Right hindlimb (tissue), 1 donor: ENCODE measurements at regions not wholly inside any gene's neighbourhood (a gene's known extent, or its start where the extent isn't known, plus 50 kb on each side); places are given as distances from the start of the nearest gene placed in this dataset.

Experiments used
- DNase-seq: peaks from one replicate; pipeline ENCODE4 v3.0.0-alpha.2; 2018

DNA sequence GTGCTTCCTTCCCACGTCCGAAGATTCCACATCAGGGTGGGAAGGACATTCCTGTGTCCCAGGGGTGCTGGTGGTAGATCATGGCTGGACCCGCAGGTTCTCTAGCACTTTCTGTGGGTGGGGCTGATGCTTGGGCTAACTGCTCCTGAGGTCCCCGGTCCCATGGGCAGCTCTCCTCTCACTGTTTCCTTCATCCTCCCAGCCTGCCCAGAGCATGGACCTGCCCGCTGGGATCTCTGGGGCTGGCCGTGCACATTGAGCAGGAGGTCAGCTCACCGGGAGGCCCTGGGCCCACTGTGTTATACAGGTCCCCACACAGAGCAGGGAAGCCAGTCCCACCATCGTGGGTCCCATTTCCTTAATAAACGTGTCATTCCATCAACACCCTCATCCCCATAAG is 502.3 kb downstream of the TCERG1L start:
- no peak for DNase-seq

DNA sequence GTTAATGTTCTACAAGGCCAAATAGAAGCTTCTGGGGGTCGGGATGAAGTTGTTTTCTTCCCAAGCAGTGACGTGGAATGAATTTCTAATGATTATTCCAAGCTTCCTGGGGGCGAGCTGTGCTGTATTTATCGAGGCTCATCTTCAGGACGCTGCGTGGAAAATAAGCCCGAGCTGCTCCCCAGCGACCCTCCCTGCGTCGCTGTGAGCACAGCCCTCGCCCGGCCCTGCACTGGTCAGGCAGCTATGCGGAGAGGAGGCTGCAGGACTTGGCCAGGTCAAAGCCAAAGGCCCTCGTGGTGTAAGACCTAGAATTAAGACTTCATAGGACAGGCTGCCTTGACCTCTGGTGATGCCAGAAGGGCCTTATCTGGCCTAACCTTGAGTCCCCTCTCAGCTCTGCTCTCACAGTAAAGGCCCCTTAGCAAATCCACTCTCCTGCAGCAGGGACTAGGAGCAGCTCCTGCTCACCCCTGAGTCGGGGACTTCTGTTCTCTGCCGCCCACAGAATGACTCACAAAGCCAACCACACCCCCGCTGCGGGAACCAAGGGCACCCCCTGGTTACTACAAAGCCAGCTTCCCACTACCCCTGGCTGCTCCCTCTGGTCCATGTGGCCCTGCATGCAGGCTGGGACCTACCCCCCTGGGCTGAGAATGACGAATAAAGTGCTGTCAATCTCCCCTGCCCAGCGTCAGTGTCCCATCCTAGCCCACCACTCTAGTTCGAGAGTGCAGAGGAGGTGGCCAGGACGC is 501.6 kb downstream of the TCERG1L start:
- no peak for DNase-seq

DNA sequence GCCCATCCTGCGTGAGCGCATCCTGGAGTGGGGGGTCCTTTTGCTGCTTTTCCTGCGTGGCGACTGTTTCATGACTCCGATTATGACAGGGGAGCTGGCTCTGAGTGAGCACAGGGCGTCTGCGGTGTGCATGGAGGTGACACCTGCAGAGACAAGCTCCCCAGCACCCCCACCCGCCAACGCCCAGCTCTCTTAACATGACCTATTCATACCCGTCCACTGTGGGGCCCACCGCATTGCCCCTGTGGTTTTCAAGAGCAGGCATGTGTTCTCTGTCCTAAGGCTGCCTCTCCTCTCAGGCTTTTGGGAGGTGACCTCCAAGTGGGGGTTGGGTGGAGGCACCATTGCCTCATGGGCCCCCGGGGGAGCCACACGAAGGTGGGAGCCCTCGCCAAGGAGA is 500.7 kb downstream of the TCERG1L start:
- DNase-seq: no peak

DNA sequence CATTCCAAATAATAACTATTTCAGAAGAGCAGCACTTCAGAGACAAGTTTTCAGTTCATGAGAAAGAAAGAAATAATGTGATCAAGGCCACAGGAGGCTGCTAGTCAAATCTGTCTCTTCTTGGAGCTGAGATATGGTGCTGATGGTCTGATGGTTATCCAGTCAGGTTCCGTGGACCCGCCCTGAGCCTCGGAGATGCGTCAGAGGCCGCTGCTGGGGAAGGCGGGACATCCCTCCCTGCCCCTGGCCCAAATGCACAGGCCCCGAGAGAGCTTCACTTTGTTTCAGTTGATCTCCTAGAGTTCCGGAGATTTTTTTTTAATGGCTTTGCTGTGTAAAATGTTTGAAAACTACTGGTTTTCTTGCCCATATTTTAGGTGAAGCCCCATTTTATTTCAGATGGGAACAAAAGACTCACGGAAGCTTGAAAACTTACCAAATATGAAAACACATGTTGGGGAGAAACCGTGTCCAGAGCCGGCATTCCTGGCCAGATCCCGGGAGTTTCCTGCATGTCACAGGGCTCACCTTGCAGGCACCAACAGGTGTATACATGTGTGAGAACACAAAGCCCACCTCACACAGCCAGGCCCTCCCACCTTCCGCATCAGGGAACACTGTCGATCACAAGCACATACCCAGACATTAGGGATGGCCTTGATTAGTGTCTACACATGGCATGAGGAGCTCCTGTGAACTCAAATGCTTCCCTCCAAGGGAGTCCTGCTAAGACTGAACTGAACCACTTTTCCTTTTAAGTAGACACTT is 499.0 kb downstream of the TCERG1L start:
- peak; percentile 2 for DNase-seq

DNA sequence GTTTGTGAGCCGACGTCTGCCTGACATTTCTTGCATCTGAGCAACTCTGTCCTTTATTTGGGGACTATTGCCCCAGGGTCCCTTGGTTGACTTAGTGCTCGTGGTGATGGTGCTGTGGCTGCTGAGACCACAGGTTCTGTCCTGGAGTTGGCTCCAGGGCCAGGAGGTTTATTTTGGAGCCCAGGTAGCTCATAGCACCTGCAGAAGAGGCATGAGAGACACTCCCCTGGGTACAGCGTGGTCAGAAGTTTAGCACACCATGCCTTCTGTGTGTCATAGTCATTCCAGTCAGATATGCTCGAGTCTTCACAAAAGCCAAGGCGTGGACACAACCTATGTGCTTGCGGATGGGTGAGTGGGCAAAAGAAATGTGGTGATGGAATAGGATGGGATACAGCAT is 496.9 kb downstream of the TCERG1L start:
- no peak for DNase-seq

DNA sequence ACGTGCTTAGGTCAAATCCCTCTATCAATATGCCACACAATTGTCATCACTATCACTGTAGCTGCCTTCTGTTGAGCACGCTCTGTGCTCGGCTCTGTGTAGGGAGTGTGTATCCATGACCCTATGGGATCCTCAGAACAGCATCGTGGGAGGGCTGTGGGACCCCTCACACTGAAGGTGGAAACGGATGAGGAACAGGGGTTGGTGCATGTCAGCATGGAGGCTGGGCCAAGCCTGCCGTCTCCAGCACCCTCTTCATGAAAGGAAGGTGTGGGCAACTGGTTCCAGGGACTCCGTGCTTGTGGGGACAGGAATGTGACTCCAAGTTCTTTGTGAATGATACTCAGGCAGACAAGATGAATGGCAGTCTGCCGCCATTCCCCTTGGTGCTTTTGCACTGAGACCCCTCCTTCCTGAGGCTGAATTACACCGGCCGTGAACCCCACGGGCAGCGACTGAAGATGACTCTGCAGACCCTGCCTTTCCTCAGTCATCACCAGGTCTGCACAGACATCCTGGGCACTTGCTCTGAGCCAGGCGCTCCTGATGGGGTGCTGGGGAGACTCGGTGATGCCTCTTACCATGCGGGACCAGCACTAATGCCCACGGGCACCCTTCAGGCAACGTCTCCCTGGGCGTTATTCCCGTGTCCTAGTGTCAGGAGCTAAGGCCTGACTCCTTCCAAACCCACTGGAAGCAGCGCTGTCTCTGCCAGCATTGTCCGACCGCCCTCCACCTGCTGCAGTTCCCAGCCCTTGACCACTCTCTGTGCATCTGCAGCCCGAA is 495.2 kb downstream of the TCERG1L start:
- no peak for DNase-seq

DNA sequence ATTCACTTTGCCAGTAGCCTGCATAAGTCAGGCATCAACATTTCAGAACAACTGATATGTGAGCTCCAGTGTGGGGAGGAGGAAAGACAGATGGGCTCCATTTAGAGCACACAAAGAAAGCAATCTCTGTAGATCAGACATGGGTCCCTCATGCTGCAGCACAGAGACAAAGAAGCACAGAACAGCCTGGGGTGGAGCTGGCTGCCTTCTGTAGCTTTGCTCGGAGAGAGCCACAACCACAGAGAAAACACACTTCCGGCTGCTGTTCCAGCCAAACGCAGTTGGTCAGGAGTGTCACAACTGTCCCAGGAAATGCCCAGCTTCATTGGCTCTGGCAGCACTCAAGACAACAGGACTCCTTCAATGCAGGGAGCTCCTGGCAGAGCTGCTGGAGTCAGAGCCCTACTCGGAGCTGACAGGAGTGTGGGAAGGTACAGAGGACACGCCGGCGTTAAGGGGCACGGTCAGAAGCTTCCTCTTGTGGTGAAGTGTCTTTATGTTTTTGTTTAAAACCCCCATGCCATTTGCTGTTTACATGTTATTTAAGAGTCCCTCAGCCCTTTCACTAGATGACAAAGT is 494.4 kb downstream of the TCERG1L start:
- no peak for DNase-seq

DNA sequence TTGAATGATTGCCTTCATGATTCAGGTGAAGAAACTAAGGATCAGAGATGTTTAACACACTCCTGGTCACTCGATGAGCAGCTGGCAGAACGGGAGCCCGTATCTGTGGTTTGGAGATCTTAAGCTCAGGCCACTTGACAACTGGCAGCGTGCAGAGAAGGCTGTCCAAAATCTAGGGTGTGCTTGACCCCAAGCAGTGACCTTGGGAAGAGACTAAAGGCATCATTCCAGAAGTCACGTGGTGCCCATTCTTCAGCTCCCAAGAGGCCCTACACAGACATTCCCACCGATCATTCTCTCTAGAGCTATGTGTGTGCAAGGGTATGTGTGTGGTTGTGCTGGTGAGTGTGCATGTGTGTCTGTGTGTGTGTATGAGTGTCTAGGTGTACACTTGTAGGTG is 493.8 kb downstream of the TCERG1L start:
- no peak for DNase-seq

DNA sequence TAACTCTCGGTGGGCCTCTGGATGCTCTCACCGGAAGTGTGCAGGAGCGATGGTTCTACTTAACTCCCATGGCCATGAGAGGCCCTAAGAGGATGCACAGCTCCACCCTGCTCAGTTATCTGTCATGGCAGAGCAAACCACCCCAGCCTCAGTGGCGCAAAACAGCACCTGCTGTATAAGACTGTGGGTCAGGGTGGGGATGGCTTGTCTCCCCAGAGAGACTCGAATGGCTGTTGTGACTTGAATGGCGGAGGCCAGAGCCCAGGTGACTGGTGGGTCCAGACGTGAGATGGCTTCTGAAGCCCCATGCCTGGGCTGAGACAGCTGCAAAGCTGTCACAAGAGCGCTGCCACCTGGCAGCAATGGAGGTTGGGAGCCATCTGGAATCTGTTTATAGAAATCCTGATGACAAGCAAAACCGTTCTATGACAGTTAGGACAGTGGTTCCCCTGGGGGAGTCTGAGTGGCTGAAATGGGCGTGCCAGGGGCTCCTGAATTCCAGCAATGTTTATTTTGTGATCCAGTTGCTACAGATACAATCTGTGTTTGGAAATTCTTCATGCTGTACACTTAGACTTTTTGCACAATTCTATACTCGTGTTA is 490.5 kb downstream of the TCERG1L start:
- no peak for DNase-seq

DNA sequence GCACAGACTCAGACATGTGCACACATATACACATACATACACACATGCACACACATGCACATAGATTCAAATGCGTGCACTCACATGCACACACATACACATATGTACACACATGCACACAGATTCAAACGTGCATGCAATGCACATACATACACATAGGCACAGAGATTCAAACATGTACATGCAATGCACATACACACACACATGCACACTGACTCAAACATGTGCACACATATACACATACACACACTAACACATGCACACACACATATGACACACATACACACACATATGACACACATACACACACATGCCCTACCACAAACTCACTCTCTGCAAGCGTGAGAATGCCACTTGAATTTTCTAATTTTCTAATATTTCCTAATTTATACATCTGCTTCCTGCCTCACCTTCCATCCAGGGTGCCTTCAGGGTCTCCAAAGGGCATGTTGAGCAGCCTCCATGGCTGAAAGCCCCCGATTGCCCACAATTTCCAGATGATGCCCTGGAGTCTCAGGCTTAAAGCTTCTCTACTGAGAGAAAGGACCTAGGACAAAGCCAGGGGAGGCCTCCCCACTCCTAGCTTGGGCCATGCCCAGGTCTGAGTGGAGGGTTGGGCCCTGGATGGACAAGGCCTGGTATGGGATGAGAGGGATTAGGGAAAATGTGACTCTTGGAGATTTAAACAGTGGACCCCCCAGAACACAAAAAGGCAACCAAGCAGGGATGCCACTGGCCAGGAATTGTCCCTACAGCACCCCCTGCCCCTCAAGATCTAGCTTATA is 487.1 kb downstream of the TCERG1L start:
- DNase-seq: no peak

DNA sequence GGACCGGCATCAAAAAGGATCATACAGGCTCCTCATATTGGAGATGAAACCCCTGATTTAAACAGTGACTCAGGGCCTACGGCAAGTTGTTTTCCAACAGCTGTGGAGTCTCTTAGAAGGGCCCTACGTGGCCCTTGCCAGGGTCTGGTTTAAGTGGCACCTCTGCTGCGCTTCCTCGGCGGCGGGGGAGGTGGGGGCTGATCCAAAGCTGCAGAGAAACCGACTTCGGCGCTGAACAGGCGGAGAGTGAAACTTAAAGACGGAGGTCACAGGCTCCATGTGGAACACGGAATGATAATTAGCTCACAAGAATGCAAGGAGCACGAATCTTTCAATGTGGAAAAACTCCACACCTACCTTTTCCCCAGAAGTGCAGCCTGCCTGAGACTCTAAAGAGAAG is 477.9 kb downstream of the TCERG1L start:
- DNase-seq: no peak

DNA sequence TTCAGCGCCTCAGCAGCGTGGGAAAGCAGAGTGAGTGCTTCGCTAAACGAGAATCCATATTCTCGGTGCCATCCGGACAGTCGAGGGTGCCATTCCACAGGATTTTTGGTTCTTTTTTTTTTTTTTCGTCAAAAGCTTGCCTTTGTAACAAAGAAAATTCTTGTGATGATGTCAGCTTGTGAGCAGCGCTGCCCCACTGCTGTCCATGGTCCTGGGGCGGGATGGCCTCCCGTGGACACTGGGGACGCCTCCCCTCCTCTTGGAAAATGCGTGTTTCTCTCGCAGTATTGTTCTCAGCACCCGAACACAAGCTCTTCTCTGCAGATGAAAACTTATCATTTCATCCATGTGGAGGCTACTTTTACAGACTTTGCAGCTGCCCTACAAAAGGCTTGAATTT is 477.4 kb downstream of the TCERG1L start:
- DNase-seq: no peak

DNA sequence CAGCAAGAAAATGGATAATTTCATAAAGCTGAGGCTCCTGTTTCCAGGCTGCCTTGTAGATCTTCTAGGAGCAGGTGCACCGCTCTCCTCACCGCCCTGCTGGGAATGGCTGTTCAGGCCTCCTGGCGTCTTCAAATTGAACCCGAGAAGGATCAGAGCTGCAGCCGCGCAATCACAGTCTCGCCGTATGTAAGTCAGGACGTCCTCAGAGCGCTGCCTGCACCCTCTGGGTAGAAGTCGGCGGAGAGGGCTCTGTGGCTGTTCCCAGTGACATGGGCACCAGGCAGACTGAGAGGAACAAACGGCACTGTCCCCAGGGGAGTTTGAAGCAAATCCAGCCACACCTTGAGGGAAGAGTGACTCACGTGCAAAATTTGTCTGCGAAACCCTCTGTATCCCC is 476.9 kb downstream of the TCERG1L start:
- no peak for DNase-seq

DNA sequence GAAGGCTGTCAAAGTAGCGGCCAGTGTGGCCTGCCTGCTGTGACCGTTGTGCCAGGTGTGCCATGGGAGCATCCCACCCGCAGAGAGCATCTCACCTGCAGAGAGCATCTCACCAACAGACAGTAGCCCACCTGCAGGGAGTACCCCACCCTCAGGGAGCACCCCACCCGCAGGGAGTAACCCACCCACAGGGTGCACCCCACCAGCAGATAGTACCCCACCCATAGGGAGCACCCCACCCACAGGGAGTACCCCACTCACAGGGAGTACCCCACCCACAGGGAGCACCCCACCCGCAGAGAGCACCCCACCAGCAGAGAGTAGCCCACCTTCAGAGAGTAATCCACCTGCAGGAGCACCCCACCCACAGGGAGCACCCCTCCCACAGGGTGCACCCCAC is 476.5 kb downstream of the TCERG1L start:
- no peak for DNase-seq

DNA sequence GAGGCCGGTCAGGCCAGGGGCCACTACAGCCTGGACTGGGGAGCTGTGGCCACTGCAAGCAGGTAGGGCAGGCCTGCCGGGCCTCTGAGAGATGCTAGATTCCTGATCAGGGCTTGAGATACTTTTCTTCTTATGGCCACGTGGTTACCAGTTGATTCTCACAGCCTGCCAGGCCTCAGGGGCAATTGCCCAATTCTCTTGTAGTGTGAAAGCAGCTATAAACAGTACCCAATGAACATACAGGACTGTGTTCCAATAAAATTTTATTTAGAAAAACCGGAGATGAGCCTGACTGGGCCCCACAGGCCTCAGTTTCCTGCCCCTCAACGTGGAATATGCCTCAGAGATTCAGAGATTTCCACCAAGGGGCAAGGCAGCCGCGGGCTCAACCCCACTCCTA is 475.2 kb downstream of the TCERG1L start:
- no peak for DNase-seq

DNA sequence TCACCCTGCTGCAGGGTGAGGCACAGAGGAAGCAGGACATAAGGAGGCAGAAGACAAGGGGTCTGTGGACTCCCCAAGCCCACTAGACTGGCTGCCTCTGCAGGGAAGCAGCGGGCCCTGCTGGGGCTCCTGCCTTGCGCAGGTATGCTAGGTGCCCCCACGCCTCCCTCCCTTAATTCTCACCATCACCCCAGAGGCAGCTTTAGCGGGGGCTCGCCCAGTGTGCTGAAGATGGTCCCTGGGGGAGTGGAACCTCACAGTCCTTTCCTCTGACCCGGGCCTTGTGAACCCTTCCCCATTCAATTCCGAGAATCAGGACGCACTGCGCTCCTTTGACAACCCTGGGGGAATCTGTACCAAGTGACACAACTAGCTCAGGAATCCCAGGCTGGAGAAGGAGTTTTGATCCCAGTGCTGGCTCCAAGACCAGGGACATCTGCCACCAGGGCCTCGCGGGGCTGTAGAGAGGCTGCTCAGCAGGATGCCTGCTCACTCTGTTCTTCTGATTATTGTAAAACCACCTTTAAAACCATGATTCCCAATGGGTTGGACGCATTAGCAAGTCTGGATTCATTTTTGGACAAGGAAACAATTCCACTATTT is 468.4 kb downstream of the TCERG1L start:
- DNase-seq: no peak

DNA sequence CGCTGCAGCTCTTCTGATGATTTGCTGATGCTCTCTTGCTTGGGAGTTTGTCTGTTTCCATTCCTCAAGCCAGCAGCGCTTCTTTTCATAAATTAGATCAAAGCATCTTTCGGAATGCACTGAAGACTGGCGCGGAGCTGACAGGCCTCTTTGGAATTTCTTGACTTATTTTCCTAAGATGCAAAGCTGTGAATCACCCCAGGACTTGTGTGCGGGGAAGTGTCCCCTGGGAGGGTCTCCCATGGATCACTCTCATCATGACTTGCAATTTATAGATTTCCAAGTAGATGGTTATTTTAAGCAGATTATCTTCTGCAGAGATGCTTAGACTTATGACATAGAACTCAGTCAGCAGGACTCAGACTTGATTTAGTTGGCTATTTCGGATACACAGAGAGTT is 467.2 kb downstream of the TCERG1L start:
- no peak for DNase-seq

DNA sequence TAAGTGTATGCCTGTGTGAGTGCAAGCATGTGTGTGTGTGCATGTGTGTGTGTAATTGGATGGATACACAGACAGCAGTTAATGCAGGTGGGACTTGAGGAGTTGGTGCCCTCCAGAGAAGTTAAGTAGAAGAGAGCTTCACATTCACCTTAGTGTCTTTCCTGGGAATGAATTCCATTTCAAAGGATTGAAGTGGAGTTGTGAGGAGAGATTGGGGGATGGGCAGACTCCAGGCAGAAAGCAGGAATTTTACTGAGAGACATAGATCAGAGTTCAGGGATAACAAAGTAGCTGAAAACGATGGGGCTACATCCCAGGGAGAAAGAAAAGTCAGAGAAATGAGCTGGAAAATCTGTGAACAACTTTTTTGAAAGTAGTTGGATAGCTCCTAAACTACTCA is 464.4 kb downstream of the TCERG1L start:
- DNase-seq: no peak

DNA sequence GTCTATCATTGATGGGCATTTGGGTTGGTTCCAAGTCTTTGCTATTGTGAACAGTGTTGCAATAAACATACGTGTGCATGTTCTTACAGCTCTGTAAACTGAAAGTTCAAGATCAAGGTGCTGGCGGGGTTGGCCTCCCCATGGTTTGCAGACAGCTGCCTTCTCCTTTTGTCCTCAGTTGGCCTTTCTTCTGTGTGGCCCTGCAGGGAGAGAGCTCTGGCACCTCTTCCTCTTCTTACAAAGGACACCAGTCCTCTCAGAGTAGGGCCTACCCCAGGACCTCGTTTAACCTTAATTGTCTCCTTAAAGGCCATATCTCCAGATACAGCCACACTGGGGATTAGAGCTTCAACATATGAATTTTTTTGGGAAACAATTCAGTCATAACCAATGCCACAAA is 462.7 kb downstream of the TCERG1L start:
- DNase-seq: no peak

DNA sequence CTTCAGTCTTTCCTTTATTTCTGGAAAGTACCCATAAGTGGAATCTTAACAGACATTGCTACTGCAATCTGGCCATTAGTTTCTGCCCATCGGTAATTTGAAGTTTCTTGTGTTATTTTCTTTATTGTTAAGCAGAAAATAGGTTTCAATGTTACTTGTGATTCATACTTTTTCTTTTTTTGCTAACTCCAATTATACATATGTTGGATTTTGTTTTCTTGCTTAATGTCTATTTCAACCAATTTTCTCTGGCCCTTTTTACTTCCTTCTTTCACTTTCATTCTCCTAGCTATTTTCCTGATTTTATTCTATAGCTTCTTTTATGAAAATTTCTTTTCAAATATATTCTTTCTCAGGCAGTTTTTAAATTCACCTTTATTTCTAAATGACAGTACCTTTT is 457.4 kb downstream of the TCERG1L start:
- no peak for DNase-seq

DNA sequence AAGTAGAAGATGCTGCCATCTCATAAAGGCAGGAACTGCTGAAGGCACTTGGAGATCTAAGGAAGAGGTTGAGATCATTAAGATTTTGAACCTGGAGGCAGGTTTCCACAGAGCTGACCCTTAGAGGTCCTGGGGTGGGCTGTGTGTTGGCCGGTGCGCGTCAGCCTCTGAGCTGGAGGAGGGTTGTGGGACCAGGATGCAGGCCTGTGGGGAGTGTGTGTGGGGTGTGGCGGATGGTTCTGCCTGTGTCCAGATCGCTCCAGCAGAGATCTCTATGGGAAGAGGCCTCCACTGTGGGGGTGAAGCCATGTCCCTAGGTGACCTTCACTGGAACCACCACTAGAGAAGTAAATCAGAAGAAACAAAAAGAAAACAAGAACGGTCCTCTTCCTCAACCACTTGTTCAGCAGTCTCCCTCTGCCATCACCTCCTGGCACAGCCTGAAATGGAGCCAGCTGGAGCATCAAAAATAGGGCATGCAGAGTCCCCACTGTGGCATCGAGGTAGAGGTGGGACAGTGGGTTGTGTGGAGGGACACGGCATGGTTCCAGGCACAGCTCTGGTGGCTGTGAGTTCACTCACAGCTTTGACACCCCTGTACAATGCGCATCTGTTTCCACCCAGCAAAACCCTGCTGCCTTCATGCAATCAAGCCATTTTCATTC is 453.8 kb downstream of the TCERG1L start:
- DNase-seq: no peak
